H1 (cell line): ENCODE measurements at regions not wholly inside any gene's neighbourhood (a gene's known extent, or its start where the extent isn't known, plus 50 kb on each side); places are given as distances from the start of the nearest gene placed in this dataset.

Experiments
- CTCF ChIA-PET: fragments of 300-600 bp; sonication (Branson Sonifier 250); formaldehyde crosslinking; loops from one replicate; lab custom pipeline; 2021; ENCODE audit not compliant: partially characterized antibody; lab: Charles Lee
- POLR2A ChIA-PET: fragments of 300-600 bp; sonication (Branson Sonifier 250); formaldehyde crosslinking; loops from one replicate; lab custom pipeline; 2021; ENCODE audit warnings: inconsistent platforms; ENCODE audit not compliant: partially characterized antibody; lab: Charles Lee
- DNase-seq, 2 experiments: peaks; one replicate each; pipeline versions ENCODE4 v3.0.0 to v3.0.0-alpha.2; 2010 to 2022; ENCODE audit warnings: low spot score in 2 of 2, low read depth in 1 of 2, mixed read lengths in 1 of 2
- FAIRE-seq: peaks from 2 replicates; lab custom pipeline; 2011; peaks lifted over from hg19 to GRCh38; lab: Jason Lieb, UNC
- H2AFZ ChIP-seq: 2 replicates; pipeline ENCODE4 v1.8.1; 2012; ENCODE audit warnings: low read length, inconsistent platforms
- H2AK5ac ChIP-seq: 2 replicates; pipeline ENCODE4 v1.6.1; 2013; ENCODE audit warnings: low read depth, low read length
- H2BK120ac ChIP-seq: replicated peaks from 2 replicates; pipeline ENCODE3; 2013; ENCODE audit warnings: low read depth, low read length, inconsistent platforms
- H2BK12ac ChIP-seq: 2 replicates; pipeline ENCODE4 v1.6.1; 2013; ENCODE audit warnings: low read depth, low read length
- H2BK15ac ChIP-seq: 2 replicates; pipeline ENCODE4 v1.6.1; 2013; ENCODE audit warnings: low read length
- H2BK20ac ChIP-seq: 2 replicates; pipeline ENCODE4 v1.6.1; 2013; ENCODE audit warnings: low read length
- H2BK5ac ChIP-seq: 2 replicates; pipeline ENCODE4 v1.6.1; 2013; ENCODE audit warnings: low read depth, low read length
- H3K14ac ChIP-seq: 2 replicates; pipeline ENCODE4 v1.6.1; 2013; ENCODE audit warnings: inconsistent platforms; ENCODE audit not compliant: insufficient read length
- H3K18ac ChIP-seq: 2 replicates; pipeline ENCODE4 v1.6.1; 2013; ENCODE audit warnings: low read length; ENCODE audit errors: extremely low read depth
- H3K23ac ChIP-seq: 2 replicates; pipeline ENCODE4 v1.6.1; 2013; ENCODE audit warnings: inconsistent platforms; ENCODE audit not compliant: insufficient read length
- H3K23me2 ChIP-seq: 2 replicates; pipeline ENCODE4 v1.6.1; 2013; ENCODE audit warnings: low read depth, low read length
- H3K27ac ChIP-seq: 2 replicates; pipeline ENCODE4 v1.6.1; 2011; ENCODE audit warnings: low read depth, low read length, inconsistent platforms
- H3K27me3 ChIP-seq, 4 experiments: replicated peaks in 1 of 4; 1 replicate in 1 of 4; 2 replicates in 3 of 4; pipeline versions ENCODE4 v1.6.1 to v1.8.1; 2011 to 2013; ENCODE audit warnings: low read length in 3 of 4, mild to moderate bottlenecking in 3 of 4, inconsistent platforms in 2 of 4, mixed read lengths in 2 of 4, moderate library complexity in 1 of 4; ENCODE audit not compliant: control insufficient read depth in 3 of 4, insufficient read depth in 3 of 4; ENCODE audit errors: extremely low read depth in 1 of 4
- H3K36me3 ChIP-seq, 4 experiments: 2 replicates each; pipeline versions ENCODE4 v1.6.1 to v1.8.1; 2011 to 2013; ENCODE audit warnings: mild to moderate bottlenecking in 4 of 4, low read length in 3 of 4, moderate library complexity in 2 of 4, control low read depth in 1 of 4, inconsistent platforms in 1 of 4; ENCODE audit not compliant: insufficient read depth in 4 of 4, control insufficient read depth in 2 of 4
- H3K4ac ChIP-seq: replicated peaks from 2 replicates; pipeline ENCODE3; 2013; ENCODE audit warnings: low read length, low read depth, mixed read lengths, inconsistent platforms; ENCODE audit not compliant: insufficient read length
- H3K4me1 ChIP-seq, 4 experiments: replicated peaks in 1 of 4; 1 replicate in 1 of 4; 2 replicates in 3 of 4; pipeline versions ENCODE4 v1.6.1 to v1.8.1; 2011 to 2013; ENCODE audit warnings: low read length in 3 of 4, inconsistent platforms in 2 of 4, mixed read lengths in 1 of 4; ENCODE audit not compliant: insufficient read depth in 4 of 4, control insufficient read depth in 3 of 4
- H3K4me2 ChIP-seq, 2 experiments: 2 replicates each; pipeline versions ENCODE4 v1.6.1 to v1.8.1; 2011 to 2013; ENCODE audit warnings: low read depth in 2 of 2, low read length in 2 of 2, control low read depth in 1 of 2, inconsistent platforms in 1 of 2, mild to moderate bottlenecking in 1 of 2; ENCODE audit not compliant: insufficient read depth in 1 of 2
- H3K4me3 ChIP-seq, 4 experiments: fragments of 200-600, 300-600 bp in 1 of 4; sonication (generic), shearing (Covaris generic), sonication (Bioruptor Twin) in 1 of 4; 2 replicates each; pipeline versions ENCODE4 v1.5.1 to v1.8.1; 2011 to 2016; ENCODE audit warnings: low read length in 4 of 4, low read depth in 3 of 4, control low read depth in 2 of 4, inconsistent platforms in 2 of 4, mild to moderate bottlenecking in 2 of 4, mixed read lengths in 1 of 4, moderate library complexity in 1 of 4; ENCODE audit not compliant: insufficient read depth in 2 of 4; ENCODE audit errors: extremely low read depth in 1 of 4
- H3K56ac ChIP-seq: replicated peaks from 2 replicates; pipeline ENCODE3; 2013; ENCODE audit warnings: low read depth, mild to moderate bottlenecking, mixed read lengths, low read length, inconsistent platforms; ENCODE audit not compliant: insufficient read length
- H3K79me1 ChIP-seq: 2 replicates; pipeline ENCODE4 v1.6.1; 2013; ENCODE audit warnings: low read depth, low read length, control low read depth
- H3K79me2 ChIP-seq, 2 experiments: 2 replicates each; pipeline versions ENCODE4 v1.6.1 to v1.8.1; 2012 to 2013; ENCODE audit warnings: low read length in 2 of 2, mild to moderate bottlenecking in 2 of 2, inconsistent platforms in 1 of 2; ENCODE audit not compliant: insufficient read depth in 2 of 2, control insufficient read depth in 1 of 2
- H3K9ac ChIP-seq, 4 experiments: replicated peaks in 1 of 4; 1 replicate in 1 of 4; 2 replicates in 3 of 4; pipeline versions ENCODE4 v1.6.1 to v1.8.1; 2011 to 2013; ENCODE audit warnings: low read depth in 3 of 4, low read length in 3 of 4, control low read depth in 2 of 4, mild to moderate bottlenecking in 2 of 4, moderate library complexity in 2 of 4, inconsistent platforms in 1 of 4; ENCODE audit errors: extremely low read depth in 1 of 4
- H3K9me3 ChIP-seq, 2 experiments: 2 replicates each; pipeline versions ENCODE4 v1.6.1 to v1.8.1; 2012 to 2013; ENCODE audit warnings: mild to moderate bottlenecking in 2 of 2, moderate library complexity in 2 of 2, control low read depth in 1 of 2, inconsistent platforms in 1 of 2, low read depth in 1 of 2, low read length in 1 of 2, mixed read lengths in 1 of 2; ENCODE audit not compliant: insufficient read depth in 2 of 2
- H4K20me1 ChIP-seq, 2 experiments: replicated peaks in 1 of 2; 2 replicates each; pipeline versions ENCODE3 to v1.8.1; 2011 to 2013; ENCODE audit warnings: inconsistent platforms in 2 of 2, low read length in 2 of 2, mild to moderate bottlenecking in 1 of 2; ENCODE audit not compliant: insufficient read depth in 2 of 2, control insufficient read depth in 1 of 2
- H4K5ac ChIP-seq: 2 replicates; pipeline ENCODE4 v1.6.1; 2013; ENCODE audit warnings: low read length, low read depth, mixed read lengths, inconsistent platforms; ENCODE audit not compliant: insufficient read length
- H4K8ac ChIP-seq: 2 replicates; pipeline ENCODE4 v1.8.0; 2013; ENCODE audit warnings: mild to moderate bottlenecking, moderate library complexity, low read length, inconsistent platforms; ENCODE audit not compliant: insufficient read depth; ENCODE audit errors: extremely low read depth
- H4K91ac ChIP-seq: replicated peaks from 2 replicates; pipeline ENCODE3; 2013; ENCODE audit warnings: low read length, mixed read lengths, inconsistent platforms; ENCODE audit not compliant: insufficient read length
- CBX5 ChIP-seq: fragments of 300-800, 300-1000 bp; sonication (generic); IDR thresholded peaks from 2 replicates; pipeline ENCODE4 v1.7.1; 2016; ENCODE audit warnings: antibody characterized with exemption, low read length, low read depth
- CBX8 ChIP-seq: fragments of 300-800, 300-1000 bp; sonication (generic); IDR thresholded peaks from 2 replicates; pipeline ENCODE4 v1.7.1; 2016; ENCODE audit warnings: low read depth, low read length, borderline replicate concordance
- CTCF ChIP-seq, 3 experiments: IDR thresholded peaks; 1 replicate in 2 of 3; 2 replicates in 1 of 3; pipeline versions ENCODE4 v1.5.1 to v1.6.1; 2011; ENCODE audit warnings: low read length in 3 of 3, mild to moderate bottlenecking in 3 of 3, inconsistent platforms in 2 of 3, low read depth in 1 of 3, moderate library complexity in 1 of 3; ENCODE audit not compliant: insufficient read depth in 1 of 3; ENCODE audit errors: control extremely low read depth in 1 of 3
- KDM1A ChIP-seq: fragments of 200-600, 300-600 bp; sonication (generic); IDR thresholded peaks from 2 replicates; pipeline ENCODE4 v1.7.1; 2016; ENCODE audit warnings: mild to moderate bottlenecking, low read length, borderline replicate concordance
- POU5F1 ChIP-seq: IDR thresholded peaks from 2 replicates; pipeline ENCODE4 v1.6.1; 2011; ENCODE audit warnings: low read depth, mild to moderate bottlenecking, low read length, moderate library complexity
- RAD21 ChIP-seq, 2 experiments: IDR thresholded peaks in 1 of 2; conservative IDR thresholded peaks in 1 of 2; 2 replicates each; pipeline ENCODE4 v1.6.1; 2011; ENCODE audit warnings: low read depth in 2 of 2, low read length in 2 of 2, improper control_type of control experiment in 1 of 2, inconsistent platforms in 1 of 2, mild to moderate bottlenecking in 1 of 2, moderate library complexity in 1 of 2
- SIRT6 ChIP-seq: IDR thresholded peaks from one replicate; pipeline ENCODE4 v1.7.1; 2012; ENCODE audit warnings: low read length, inconsistent platforms
- SP2 ChIP-seq: IDR thresholded peaks from 2 replicates; pipeline ENCODE4 v1.6.1; 2012; ENCODE audit warnings: mild to moderate bottlenecking, low read length, inconsistent platforms
- SRF ChIP-seq: IDR thresholded peaks from 2 replicates; pipeline ENCODE4 v1.6.1; 2011; ENCODE audit warnings: mild to moderate bottlenecking, low read depth, low read length, moderate library complexity
- TAF1 ChIP-seq: IDR thresholded peaks from 2 replicates; pipeline ENCODE4 v1.6.1; 2011; ENCODE audit warnings: mild to moderate bottlenecking, low read depth, low read length
- TEAD4 ChIP-seq: IDR thresholded peaks from 2 replicates; pipeline ENCODE4 v1.6.1; 2012; ENCODE audit warnings: low read depth, low read length, inconsistent platforms, mixed read lengths
- WGBS, 2 experiments: shearing (Covaris generic) in 1 of 2; methylation state at CpG; one replicate each; pipeline versions ENCODE4 v1.1.6 to v1.1.7; 2013 to 2015; ENCODE audit warnings: low lambda C conversion rate in 2 of 2, mixed read lengths in 2 of 2, inconsistent platforms in 1 of 2, low coverage in 1 of 2, missing lambda C conversion rate in 1 of 2; ENCODE audit not compliant: insufficient replicate concordance in 2 of 2, insufficient coverage in 1 of 2, insufficient read length in 1 of 2; ENCODE audit errors: extremely low coverage in 1 of 2, missing lambda C conversion rate in 1 of 2; 5-methylcytosine and 5-hydroxymethylcytosine counted together

GRCh38 chr16:86158688-86159360 lies 259.9 kb downstream of the IRF8 start:
- H4K8ac ChIP-seq: no peak overlapping the region
- H3K36me3 ChIP-seq: no peaks in the 10 kb centered on the region
- no peak overlapping the region; the same call in 1 of the 2 replicates for H3K18ac ChIP-seq
- no peak overlapping the region for H3K23ac ChIP-seq
- H3K56ac ChIP-seq: no peak overlapping the region
- H3K4me1 ChIP-seq: no peaks in the 10 kb centered on the region
- H3K4me3 ChIP-seq: no peak overlapping the region
- H3K79me1 ChIP-seq: no peaks in the 10 kb centered on the region
- no peak overlapping the region for H4K91ac ChIP-seq
- DNase-seq: no peak
- no peak overlapping the region for H2AK5ac ChIP-seq
- H3K4me2 ChIP-seq: no peak overlapping the region
- H3K14ac ChIP-seq: no peak overlapping the region
- no peaks in the 10 kb centered on the region; a peak in 1 of 7 replicates for H3K27me3 ChIP-seq
- H2BK15ac ChIP-seq: no peak overlapping the region
- CTCF ChIA-PET: interaction anchor here (0.7 to 2.6 kb wide), 11 partner anchors 8 to 369 kb away, joined by 3 to 7 read pairs (median 4); no protein-coding TSS in a partner anchor
- no peak overlapping the region for H2AFZ ChIP-seq
- H2BK120ac ChIP-seq: no peak overlapping the region
- H3K4ac ChIP-seq: no peak overlapping the region
- 85% methylated on average over 10 of the region's 10 CpGs; no CpG with 5 or more reads in 1 of the 2 experiments for WGBS, 2 experiments
- H3K9me3 ChIP-seq: no peaks in the 10 kb centered on the region
- FAIRE-seq: no peak
- no peaks in the 10 kb centered on the region for H4K20me1 ChIP-seq
- H2BK20ac ChIP-seq: no peak overlapping the region
- H3K9ac ChIP-seq: no peak overlapping the region
- no peaks in the 10 kb centered on the region for H3K79me2 ChIP-seq
- no peak overlapping the region for H2BK5ac ChIP-seq
- no peak overlapping the region for H3K27ac ChIP-seq
- POLR2A ChIA-PET: no interaction called here
- no peak overlapping the region for H2BK12ac ChIP-seq
- H3K23me2 ChIP-seq: no peaks in the 10 kb centered on the region
- no peak overlapping the region for H4K5ac ChIP-seq
- TF ChIP-seq RAD21 (IDR thresholded peaks at IDR 0.05 in 1 of 2, conservative IDR thresholded peaks at IDR 0.05 in 1 of 2; ENCODE audit: low read depth in 2 of 2, low read length in 2 of 2): peak; percentile 30 to 51
- TF ChIP-seq TAF1: no peak
- no peak for TF ChIP-seq KDM1A
- no peak for TF ChIP-seq SP2
- no peak for TF ChIP-seq TEAD4
- TF ChIP-seq POU5F1: no peak
- no peak for TF ChIP-seq CBX5
- TF ChIP-seq CTCF (IDR thresholded peaks at IDR 0.05; ENCODE audit: control extremely low read depth in 1 of 3, insufficient read depth in 1 of 3, low read depth in 1 of 3, low read length in 3 of 3): peak in 2 of 3 experiments; percentile 25 to 41; a peak in 2 of 4 replicates
- TF ChIP-seq SIRT6: no peak
- no peak for TF ChIP-seq CBX8
- no peak for TF ChIP-seq SRF
